NAMALWA (cell line): ENCODE measurements at regions not wholly inside any gene's neighbourhood (a gene's known extent, or its start where the extent isn't known, plus 50 kb on each side); places are given as distances from the start of the nearest gene placed in this dataset.
"Not testable (repeated sequence)": the region's sequence is repeated elsewhere in the genome, so short reads cannot be mapped to it uniquely, and the experiment has no call there.

ENCODE experiments used
- DNase-seq: peaks from one replicate; pipeline ENCODE4 v3.0.0-alpha.2; 2015; ENCODE audit warnings: low spot score

DNA sequence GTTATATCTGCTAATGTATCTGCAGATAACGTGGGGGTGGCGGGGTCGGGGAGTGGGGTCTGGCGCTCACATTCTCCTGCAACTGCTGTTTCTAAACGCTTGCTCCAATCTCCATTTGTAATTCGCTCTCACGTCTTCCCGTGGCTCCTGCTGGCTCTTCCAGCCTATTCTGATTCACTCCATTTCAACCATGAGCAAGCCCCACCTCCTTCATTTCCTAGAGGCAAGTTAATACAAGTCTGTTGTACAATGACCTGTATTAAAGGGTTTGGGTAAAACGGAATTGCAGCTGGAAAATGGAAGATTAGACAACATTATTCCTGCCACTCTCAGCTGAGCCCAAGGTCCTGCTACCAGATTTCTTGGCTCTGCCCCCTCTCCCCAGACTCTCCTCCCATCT, 132.3 kb downstream of the CSNK2A3 start:
- no peak for DNase-seq

DNA sequence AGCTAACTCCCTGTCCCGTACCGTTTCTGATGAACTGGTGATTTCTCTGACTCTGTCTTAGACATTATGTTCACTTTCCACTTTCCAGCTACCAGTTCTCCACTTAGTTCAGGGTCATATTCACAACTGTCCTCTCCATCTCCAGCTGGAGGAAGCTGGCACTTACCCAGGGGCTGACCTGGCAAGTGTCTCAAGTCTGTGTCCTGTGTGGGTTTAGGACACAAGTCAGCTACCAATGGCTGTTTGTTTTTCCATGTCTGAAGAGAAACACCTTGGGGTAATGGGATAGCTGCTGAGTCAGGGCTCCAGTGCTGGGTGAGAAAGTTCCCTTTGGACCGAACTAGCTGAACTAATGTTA, 134.4 kb downstream of the CSNK2A3 start:
- no peak for DNase-seq

DNA sequence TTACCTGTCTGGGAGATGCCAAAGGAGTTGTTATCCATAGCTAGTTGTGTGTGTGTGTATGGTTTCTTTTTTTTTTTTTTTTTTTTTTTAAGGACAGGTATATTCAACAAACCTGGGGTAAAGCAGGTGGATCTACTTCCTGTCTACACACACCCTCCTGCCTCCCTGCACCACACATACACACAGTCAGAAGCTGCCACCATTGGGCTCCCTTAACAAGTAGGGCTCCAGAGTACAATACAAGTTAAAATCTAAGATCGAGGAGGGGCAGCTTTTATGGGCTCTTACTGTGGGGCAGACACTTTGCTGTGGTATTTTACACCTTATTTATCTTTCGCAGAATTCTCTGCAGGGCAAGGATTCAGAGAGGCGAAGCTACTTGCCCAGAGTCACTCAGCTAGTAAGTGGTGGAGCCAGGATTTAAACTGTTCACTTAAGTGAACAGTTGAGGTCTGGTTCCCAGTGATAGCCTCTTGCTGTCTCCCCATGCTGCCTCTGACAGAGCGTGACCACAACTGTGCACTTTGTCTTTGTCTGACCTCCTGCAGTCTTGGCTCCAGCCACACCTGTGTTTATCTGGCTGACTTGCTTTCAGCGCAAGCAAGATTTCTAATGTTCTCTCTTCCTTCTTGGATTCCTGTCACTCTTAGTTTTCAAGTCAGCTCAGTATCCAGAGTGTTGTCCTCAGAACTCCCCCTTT, 135.0 kb downstream of the CSNK2A3 start:
- peak; percentile 18 for DNase-seq

DNA sequence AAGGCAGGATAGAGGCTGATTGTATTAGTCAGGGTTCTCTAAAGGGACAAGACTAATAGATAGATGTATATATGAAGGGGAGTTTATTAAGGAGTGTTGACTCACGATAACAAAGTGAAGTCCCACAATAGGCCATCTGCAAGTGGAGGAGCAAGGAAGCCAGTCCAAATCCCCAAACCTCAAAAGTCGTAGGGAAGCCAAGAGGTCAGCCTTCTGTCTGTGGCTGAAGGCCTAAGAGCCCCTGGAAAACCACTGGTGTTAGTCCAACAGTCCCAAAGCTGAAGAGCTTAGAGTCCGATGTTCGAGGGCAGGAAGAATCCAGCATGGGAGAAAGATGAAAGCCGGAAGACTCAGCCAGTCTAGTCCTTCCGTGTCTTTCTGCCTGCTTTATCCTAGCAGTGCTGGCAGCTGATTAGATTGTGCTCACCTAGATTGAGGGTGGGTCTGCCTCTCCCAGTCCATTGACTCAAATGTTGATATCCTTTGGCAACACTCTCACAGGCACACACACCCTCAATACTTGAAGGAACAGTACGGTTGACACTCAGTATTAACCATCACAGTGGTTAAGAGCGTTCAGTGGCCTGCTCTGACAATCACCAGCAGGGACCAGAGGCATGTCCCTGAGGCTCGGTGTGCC, 135.6 kb downstream of the CSNK2A3 start:
- no peak for DNase-seq

- no peak for DNase-seq
Measured at GRCh38 chr11:11215944-11216343, 137.1 kb downstream of the CSNK2A3 start.

DNA sequence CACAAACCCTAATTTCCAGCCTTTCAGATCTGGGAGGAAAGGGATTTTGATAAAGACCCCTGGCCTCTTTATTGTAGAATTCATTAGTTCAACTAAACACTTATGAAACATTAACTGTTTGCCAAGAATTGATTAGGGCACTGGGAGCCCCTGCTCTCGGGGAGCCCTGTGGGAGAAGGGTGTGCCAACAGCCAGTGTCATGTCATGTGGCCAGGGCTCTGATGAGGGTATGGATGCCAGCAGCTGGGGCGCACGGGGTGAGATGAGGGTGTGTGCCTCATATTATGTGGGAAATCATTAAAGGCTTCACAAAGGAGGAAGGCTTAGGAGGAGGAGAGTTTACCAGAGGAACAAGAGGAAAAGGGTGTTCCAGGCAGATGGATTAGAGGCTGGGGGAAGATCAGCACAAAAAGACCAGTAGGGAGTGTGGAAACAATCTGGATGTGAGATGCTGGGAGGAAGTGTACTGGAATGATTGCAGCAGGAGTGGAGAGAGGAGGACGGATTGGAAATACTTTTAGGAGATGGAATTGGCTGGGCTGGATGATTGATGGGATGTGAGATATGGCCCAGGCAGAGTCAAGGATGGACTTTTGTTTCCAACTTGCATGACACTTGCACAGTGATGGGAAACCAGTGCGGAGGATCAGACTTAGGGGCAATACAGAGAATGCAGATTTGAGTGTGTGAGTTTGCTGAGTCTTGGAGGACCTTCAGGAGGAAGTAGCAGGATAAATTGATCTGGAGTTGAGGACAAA, 137.8 kb downstream of the CSNK2A3 start:
- no peak for DNase-seq

- no peak for DNase-seq
Measured at GRCh38 chr11:11213117-11213516, 139.9 kb downstream of the CSNK2A3 start.

DNA sequence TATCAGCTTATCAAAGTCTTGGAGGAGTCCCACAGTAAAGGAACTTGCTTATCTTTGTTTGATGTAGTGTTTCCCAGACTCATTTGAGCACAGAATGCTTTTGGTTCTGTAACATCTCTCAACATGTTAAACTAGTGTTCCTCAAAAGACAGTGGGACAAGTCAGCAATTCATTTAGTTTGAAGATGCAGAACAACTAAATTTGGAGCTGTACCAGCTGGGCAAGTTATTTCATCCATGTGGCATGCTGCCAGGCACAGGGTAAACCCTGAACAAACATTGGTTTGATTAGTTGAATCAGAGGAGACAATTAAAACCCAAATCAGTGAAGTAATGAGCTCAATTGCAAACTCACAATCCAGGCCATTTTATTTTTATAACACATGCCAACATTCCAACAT, 141.2 kb downstream of the CSNK2A3 start:
- no peak for DNase-seq

GRCh38 chr11:11211186-11211585, 141.9 kb downstream of the CSNK2A3 start:
- no peak for DNase-seq

- DNase-seq: no peak
Measured at GRCh38 chr11:11210446-11210845, 142.6 kb downstream of the CSNK2A3 start.

DNA sequence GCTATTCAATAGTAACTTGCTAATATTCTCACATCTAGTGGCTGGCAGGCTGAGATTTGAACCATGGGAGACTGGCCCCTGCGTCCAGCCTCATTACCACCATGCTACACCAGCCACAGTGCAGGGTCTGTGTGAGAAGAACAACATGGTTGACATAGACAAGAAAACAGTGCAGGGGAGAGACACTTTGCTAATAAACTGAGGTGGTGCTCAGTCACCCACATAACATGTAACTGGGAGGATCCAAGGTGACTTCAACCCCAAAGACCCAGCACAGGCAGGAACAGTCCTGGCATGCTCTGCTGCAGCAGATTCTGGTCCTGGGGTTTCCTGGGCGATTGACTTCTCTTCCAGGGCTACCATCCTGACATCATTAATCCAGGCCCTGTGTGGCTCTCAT, 143.1 kb downstream of the CSNK2A3 start:
- DNase-seq: no peak

DNA sequence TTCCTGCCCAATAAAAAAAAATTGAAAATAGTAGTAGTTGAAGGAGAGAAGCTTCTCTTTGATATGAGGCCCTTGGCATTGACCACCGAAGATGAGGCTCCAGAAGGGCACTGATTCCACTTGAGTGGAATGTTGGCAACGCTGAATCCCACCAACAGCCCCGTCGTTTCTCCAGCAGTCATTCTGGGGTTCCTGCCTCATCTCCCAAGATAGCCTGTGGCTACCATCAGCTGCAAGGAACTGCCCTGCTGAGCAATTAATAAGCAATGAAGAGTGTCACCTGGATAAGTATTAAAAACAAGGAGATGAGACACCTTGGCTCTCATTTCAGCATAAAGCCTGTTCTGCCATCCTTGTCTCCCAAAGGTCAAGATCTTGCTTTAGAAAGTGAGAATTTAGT, 144.1 kb downstream of the CSNK2A3 start:
- no peak for DNase-seq

DNA sequence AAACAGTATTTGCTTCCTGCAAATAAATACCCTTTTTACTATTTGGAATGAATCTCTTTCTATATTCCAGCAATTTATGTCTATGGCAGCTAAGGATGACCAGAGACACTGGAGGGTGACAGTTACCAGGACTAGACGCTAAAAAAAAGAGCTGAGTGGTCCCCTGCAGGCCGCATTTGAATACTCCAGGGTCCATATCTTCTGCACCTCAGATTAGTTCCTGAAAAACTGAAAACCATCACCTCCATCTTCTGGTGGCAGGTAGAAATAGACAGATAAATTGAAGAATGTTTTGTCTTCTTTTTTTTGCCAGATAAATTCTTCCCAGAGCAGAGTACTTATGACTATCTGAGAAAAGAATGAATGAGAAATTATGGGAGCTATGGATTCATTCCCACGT, 145.6 kb downstream of the CSNK2A3 start:
- DNase-seq: peak; percentile 8

GRCh38 chr11:11206484-11206883, 146.6 kb downstream of the CSNK2A3 start:
- no peak for DNase-seq

- no peak for DNase-seq
Measured at GRCh38 chr11:11202885-11203284, 150.2 kb downstream of the CSNK2A3 start.

GRCh38 chr11:11201302-11201701, 151.7 kb downstream of the CSNK2A3 start:
- not testable (repeated sequence) for DNase-seq

GRCh38 chr11:11192541-11192940, 160.5 kb downstream of the CSNK2A3 start:
- no peak for DNase-seq

GRCh38 chr11:11189506-11189905, 163.5 kb downstream of the CSNK2A3 start:
- DNase-seq: no peak

DNA sequence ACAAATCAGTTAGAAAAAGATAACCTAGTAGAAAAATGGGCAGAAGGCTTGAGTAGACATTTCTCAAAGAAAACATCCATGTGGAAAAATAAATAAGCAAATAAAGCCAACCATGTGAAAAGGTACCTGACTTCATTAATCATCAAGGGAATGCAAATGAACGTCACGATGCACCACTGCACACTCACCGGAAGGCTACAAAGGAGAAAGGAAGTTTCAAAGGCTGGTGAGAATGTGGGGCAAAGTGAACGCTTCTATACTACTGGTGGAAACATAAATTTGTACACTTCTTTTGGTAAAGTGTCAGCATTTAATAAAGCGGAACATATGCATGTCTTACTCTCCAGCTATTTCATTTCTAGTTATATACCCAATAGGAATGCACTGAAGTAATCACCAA, 166.8 kb downstream of the CSNK2A3 start:
- peak; percentile 51 for DNase-seq

DNA sequence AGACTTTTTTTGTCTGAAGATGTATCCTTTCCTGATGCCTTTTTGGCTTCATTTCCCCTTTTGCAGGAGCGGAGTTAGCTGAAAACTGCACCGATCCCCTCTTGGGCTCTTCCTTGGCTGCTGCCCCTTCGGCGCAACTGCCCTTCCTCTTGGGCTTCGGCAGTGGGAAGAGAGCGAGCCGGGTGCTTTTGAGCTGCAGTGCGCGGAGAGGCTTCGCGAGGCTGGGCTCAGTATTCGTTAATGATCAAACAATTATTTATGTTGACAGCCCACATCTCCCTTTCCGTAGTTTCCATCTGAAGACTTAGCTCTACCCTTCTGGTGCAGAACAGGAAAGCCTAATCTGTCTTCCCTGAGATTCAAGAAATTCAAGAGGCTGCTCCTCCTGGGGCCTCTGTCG, 170.8 kb downstream of the CSNK2A3 start:
- DNase-seq: no peak

DNA sequence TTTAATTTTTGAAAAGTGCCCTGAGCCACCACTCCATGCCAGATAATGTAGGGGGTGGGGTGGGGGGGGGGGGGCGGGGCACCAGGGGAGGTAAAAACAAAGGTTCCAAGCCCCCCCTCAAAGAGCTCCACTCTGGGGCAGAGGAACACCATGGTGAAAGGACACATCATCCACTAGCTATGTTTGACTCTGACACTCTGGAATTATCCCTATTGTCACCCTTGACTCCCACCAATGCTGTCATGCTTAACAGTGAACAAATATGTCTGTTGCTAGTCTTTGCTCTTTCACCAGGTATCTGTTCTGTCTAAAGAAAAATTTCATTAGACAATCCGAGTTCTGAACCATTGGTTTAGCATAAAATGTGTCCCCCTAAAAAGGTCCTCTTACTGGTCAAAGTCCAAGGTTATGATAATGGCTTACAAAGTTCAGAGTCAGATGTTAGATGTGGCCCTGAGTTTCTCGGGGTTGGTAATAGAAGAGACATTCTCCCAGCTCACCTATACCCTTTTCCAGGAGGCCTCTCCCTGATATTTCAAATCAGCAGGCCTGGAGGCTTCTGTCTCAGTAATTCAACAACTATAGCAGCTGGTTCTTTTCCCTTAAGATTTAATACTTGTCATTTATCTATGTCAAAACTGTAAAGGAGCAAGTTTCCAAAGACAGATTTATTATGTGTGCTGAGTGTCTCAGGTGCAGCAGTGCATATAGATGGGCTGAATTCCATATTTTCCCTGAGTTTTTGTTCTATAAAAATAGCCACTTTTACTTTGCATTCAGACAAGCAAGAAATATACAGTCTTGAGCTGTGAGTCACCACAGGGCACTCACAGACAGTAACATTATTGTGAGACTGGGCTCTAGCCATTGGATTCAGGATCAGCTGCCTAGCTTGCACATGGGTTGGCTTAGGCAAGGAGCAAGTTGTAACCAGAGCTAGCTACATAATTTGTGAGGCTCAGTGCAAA, 174.1 kb downstream of the CSNK2A3 start:
- no peak for DNase-seq

DNA sequence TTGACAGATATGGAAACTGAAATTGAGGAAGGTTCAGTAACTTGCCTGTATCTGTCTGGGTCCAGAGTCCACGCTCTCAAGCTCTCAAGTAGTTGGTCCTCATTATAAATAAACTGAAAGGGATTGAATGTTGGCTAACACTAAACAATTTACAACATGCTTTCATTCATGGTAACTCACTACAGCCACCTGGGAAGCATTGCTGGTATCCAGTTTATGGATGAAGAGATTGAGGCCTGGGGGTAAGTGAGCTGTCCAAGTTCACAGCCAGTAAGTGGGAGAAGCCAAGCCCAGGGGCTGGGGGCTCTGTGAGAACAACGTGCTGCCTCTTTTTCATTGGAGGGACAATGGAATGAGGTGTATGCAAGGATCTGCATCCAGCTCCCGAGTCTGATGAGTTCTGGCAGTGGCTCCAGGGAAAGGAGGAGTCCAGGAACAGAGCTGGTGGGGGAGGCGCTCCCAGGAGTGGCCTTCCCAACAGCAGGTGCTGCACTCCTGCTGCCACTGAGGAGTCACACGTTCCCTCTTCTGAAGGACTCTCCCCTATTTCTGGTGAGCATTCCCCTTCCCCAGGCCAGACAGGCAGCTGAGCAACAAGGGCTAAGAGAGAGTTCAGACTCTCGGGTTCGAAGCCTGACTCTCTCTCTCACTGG, 175.8 kb downstream of the CSNK2A3 start:
- no peak for DNase-seq
